Stomach (tissue), 8 donors: ENCODE measurements at regions not wholly inside any gene's neighbourhood (a gene's known extent, or its start where the extent isn't known, plus 50 kb on each side); places are given as distances from the start of the nearest gene placed in this dataset.
"Not testable (repeated sequence)": the region's sequence is repeated elsewhere in the genome, so short reads cannot be mapped to it uniquely, and the experiment has no call there.

Experiments used
- DNase-seq, 2 donors: peaks; one replicate each; pipeline versions ENCODE4 v3.0.0 to v3.0.0-alpha.2; 2013 to 2019
- H3K27ac ChIP-seq, 5 donors: fragments of 200-600 bp in 4 of 5; sonication (generic) in 4 of 5; one replicate each; pipeline ENCODE4 v1.5.1; 2013 to 2019; ENCODE audit warnings: mild to moderate bottlenecking in 1 of 5, moderate library complexity in 1 of 5
- H3K27me3 ChIP-seq, 3 donors: fragments of 200-600 bp; sonication (generic); one replicate each; pipeline ENCODE4 v1.5.1; 2017 to 2019; ENCODE audit warnings: mixed run types in 1 of 3
- H3K36me3 ChIP-seq, 4 donors: fragments of 200-600 bp; sonication (generic); 1 replicate in 3 of 4; 2 replicates in 1 of 4; pipeline ENCODE4 v1.5.1; 2016 to 2019
- H3K4me1 ChIP-seq, 4 donors: fragments of 200-600 bp; sonication (generic); one replicate each; pipeline ENCODE4 v1.5.1; 2016 to 2019
- H3K4me3 ChIP-seq, 4 donors: fragments of 200-600 bp; sonication (generic) in 3 of 4; one replicate each; pipeline ENCODE4 v1.5.1; 2016 to 2019; ENCODE audit warnings: mild to moderate bottlenecking in 1 of 4
- H3K9me3 ChIP-seq, 4 donors: fragments of 200-600 bp; sonication (generic); one replicate each; pipeline ENCODE4 v1.5.1; 2016 to 2019
- CTCF ChIP-seq, 7 experiments: fragments of 450-650 bp in 4 of 7; fragments of 200-600 bp in 3 of 7; sonication (generic) in 3 of 7; IDR thresholded peaks; one replicate each; pipeline ENCODE4 v1.5.1; 2016 to 2019; ENCODE audit warnings: antibody characterized with exemption in 7 of 7, control low read depth in 2 of 7, mild to moderate bottlenecking in 1 of 7
- EP300 ChIP-seq: sonication (generic); formaldehyde crosslinking; IDR thresholded peaks from one replicate; pipeline ENCODE4 v1.6.1; 2017; ENCODE audit warnings: antibody characterized with exemption
- POLR2A ChIP-seq, 4 donors: fragments of 450-650 bp; IDR thresholded peaks; one replicate each; pipeline ENCODE4 v1.6.1; 2016; ENCODE audit warnings: antibody characterized with exemption in 4 of 4, control low read depth in 2 of 4, mild to moderate bottlenecking in 1 of 4, moderate library complexity in 1 of 4
- POLR2AphosphoS5 ChIP-seq, 3 donors: sonication (generic); formaldehyde crosslinking; IDR thresholded peaks; one replicate each; pipeline ENCODE4 v1.6.1; 2016; ENCODE audit warnings: antibody characterized with exemption in 3 of 3
- WGBS, 5 donors: extraction: QIAGEN DNeasy Blood & Tissue Kit in 3 of 5; methylation state at CpG; one replicate each; pipeline versions ENCODE4 v1.1.5 to v1.1.7; 2013 to 2018; 5-methylcytosine and 5-hydroxymethylcytosine counted together
- intact Hi-C: fragments of 100-400 bp; cut with DNase I; formaldehyde crosslinking; loops from one replicate; pipeline ENCODE4 v1.15.1; 2023; ENCODE audit warnings: low total_unique reads
- donor health status: healthy with polysubstance abuse.
- donor health status: Bipolar disorder and iron deficiency.
- donor health status: healthy.

GRCh38 chr10:44258019-44258418 is 126.9 kb downstream of the CXCL12 start:
- no peaks in the 10 kb centered on the region for H3K27me3 ChIP-seq
- H3K4me3 ChIP-seq: no peak overlapping the region
- DNase-seq: no peak
- TF ChIP-seq CTCF (IDR thresholded peaks at IDR 0.05) (no peak), EP300 (no peak), POLR2AphosphoS5 (IDR thresholded peaks at IDR 0.05) (no peak), POLR2A (IDR thresholded peaks at IDR 0.05) (no peak)
- intact Hi-C loops: no loop called here
- peaks cover 6 to 26% (median 14%) of the 10 kb centered on the region in 4 donors for H3K4me1 ChIP-seq
- no peak overlapping the region for H3K27ac ChIP-seq
- no peaks in the 10 kb centered on the region for H3K36me3 ChIP-seq
- WGBS, 5 donors: 59 to 75% (median 69%) methylated on average over 3 of the region's 3 CpGs
- H3K9me3 ChIP-seq: no peaks in the 10 kb centered on the region

GRCh38 chr10:44253769-44254462 is 131.0 kb downstream of the CXCL12 start:
- Histone ChIP-seq H3K27ac (peak overlapping the region in 1 of 5 donors; percentile 22), H3K36me3 (no peaks in the 10 kb centered on the region), H3K4me1 (peaks cover 0 to 13% (median 8%) of the 10 kb centered on the region in 4 donors), H3K9me3 (no peaks in the 10 kb centered on the region), H3K27me3 (peaks cover 0 to 4% (median 0%) of the 10 kb centered on the region in 3 donors), H3K4me3 (no peak overlapping the region)
- 27 to 36% (median 32%) methylated on average over 5 of the region's 5 CpGs for WGBS, 5 donors
- peak in 1 of 2 donors; percentile 90 for DNase-seq
- TF ChIP-seq POLR2AphosphoS5 (IDR thresholded peaks at IDR 0.05) (peak in 1 of 3 donors; percentile 73), CTCF (IDR thresholded peaks at IDR 0.05) (no peak), POLR2A (IDR thresholded peaks at IDR 0.05) (no peak)
- intact Hi-C loops: no loop called here

- H3K4me3 ChIP-seq, H3K27me3 ChIP-seq, H3K36me3 ChIP-seq, intact Hi-C loops, DNase-seq, H3K27ac ChIP-seq, H3K9me3 ChIP-seq: not testable (repeated sequence)
- WGBS, 5 donors: 90 to 97% (median 96%) methylated on average over 3 of the region's 3 CpGs
- peaks cover 0 to 13% (median 8%) of the 10 kb centered on the region in 4 donors for H3K4me1 ChIP-seq
Measured at GRCh38 chr10:44252631-44253030, 132.3 kb downstream of the CXCL12 start.

GRCh38 chr10:44249933-44250332 is 135.0 kb downstream of the CXCL12 start:
- WGBS, 5 donors: 85 to 94% (median 90%) methylated on average over 7 of the region's 7 CpGs
- H3K36me3 ChIP-seq, intact Hi-C loops: not testable (repeated sequence)

GRCh38 chr10:44249490-44249889 is 135.4 kb downstream of the CXCL12 start:
- peaks cover 0 to 4% (median 0%) of the 10 kb centered on the region in 3 donors for H3K27me3 ChIP-seq
- 45 to 72% (median 60%) methylated on average over 5 to 11 of the region's 11 CpGs for WGBS, 5 donors
- intact Hi-C loops: no loop called here
- H3K9me3 ChIP-seq: no peaks in the 10 kb centered on the region
- peaks cover 0 to 13% (median 8%) of the 10 kb centered on the region in 4 donors for H3K4me1 ChIP-seq
- no peak overlapping the region for H3K27ac ChIP-seq
- TF ChIP-seq POLR2AphosphoS5 (IDR thresholded peaks at IDR 0.05): no peak
- TF ChIP-seq POLR2A (IDR thresholded peaks at IDR 0.05): no peak
- no peak for TF ChIP-seq CTCF (IDR thresholded peaks at IDR 0.05)
- no peak for TF ChIP-seq EP300
- no peak overlapping the region for H3K4me3 ChIP-seq
- DNase-seq: peak in 1 of 2 donors; percentile 41
- no peaks in the 10 kb centered on the region for H3K36me3 ChIP-seq

More at GRCh38 chr10:44249933-44250332, 135.0 kb downstream of the CXCL12 start:
- H3K9me3 ChIP-seq, DNase-seq, H3K27ac ChIP-seq, H3K27me3 ChIP-seq, H3K4me3 ChIP-seq: not testable (repeated sequence)
- peaks cover 0 to 13% (median 8%) of the 10 kb centered on the region in 4 donors for H3K4me1 ChIP-seq

GRCh38 chr10:44246700-44247099 is 138.2 kb downstream of the CXCL12 start:
- H3K27ac ChIP-seq, H3K4me3 ChIP-seq, H3K36me3 ChIP-seq, intact Hi-C loops, DNase-seq, H3K4me1 ChIP-seq, H3K27me3 ChIP-seq, H3K9me3 ChIP-seq: not testable (repeated sequence)

- H3K9me3 ChIP-seq, H3K4me3 ChIP-seq, intact Hi-C loops, H3K4me1 ChIP-seq, DNase-seq, H3K27me3 ChIP-seq, H3K27ac ChIP-seq, H3K36me3 ChIP-seq: not testable (repeated sequence)
- 73 to 98% (median 96%) methylated on average over 2 of the region's 2 CpGs for WGBS, 5 donors
Measured at GRCh38 chr10:44246287-44246686, 138.6 kb downstream of the CXCL12 start.
